Loucy (cell line): ENCODE measurements at regions not wholly inside any gene's neighbourhood (a gene's known extent, or its start where the extent isn't known, plus 50 kb on each side); places are given as distances from the start of the nearest gene placed in this dataset.

Experiments
- CTCF ChIP-seq: fragments of 200-600 bp; sonication (generic); conservative IDR thresholded peaks from 2 replicates; pipeline ENCODE4 v1.5.1; 2014; ENCODE audit warnings: mild to moderate bottlenecking, antibody characterized with exemption, low read length
- EZH2phosphoT487 ChIP-seq: fragments of 200-600 bp; IDR thresholded peaks from 2 replicates; pipeline ENCODE4 v1.6.1; 2018; ENCODE audit warnings: antibody characterized with exemption, mild to moderate bottlenecking, moderate library complexity, borderline replicate concordance

- no peak for TF ChIP-seq CTCF
- TF ChIP-seq EZH2phosphoT487 = no peak
These were observed 115.1 kb downstream of the TPRA1 start for GRCh38 chr3:127475391-127475790.
